K562 (cell line): ENCODE measurements at regions not wholly inside any gene's neighbourhood (a gene's known extent, or its start where the extent isn't known, plus 50 kb on each side); places are given as distances from the start of the nearest gene placed in this dataset.

Experiments used
- ATAC-seq: fragments of 200-7000 bp; cut with Tn5 transposase; 3 replicates; pipeline ENCODE4 v1.9.1; 2020; ENCODE audit warnings: moderate library complexity
- BruUV-seq: library from RNA; stranded (reverse); fragments of 400-500 nt; replicated peaks from 2 replicates; lab custom pipeline; 2021; lab: Mats Ljungman, UMichigan
- CTCF ChIA-PET: fragments of 300-600 bp; formaldehyde crosslinking; extraction: SDS; loops from one replicate; lab custom pipeline; 2021; ENCODE audit warnings: low intra/inter-chr PET ratio; lab: Yijun Ruan, JAX
- POLR2A ChIA-PET: fragments of 300-600, 350-650 bp; sonication (Branson Sonifier 250); formaldehyde crosslinking; extraction: SDS; loops from one replicate; lab custom pipeline; 2021; ENCODE audit warnings: antibody characterized with exemption, inconsistent platforms; lab: Yijun Ruan, JAX
- DNase-seq, 4 experiments: peaks; one replicate each; pipeline versions ENCODE4 v3.0.0 to v3.0.0-alpha.2; 2011 to 2018; ENCODE audit warnings: low spot score in 3 of 4, mixed read lengths in 3 of 4; ENCODE audit errors: extremely low read depth in 1 of 4
- FAIRE-seq: peaks from 2 replicates; lab custom pipeline; 2011; peaks lifted over from hg19 to GRCh38; lab: Jason Lieb, UNC
- H2AFZ ChIP-seq: 2 replicates; pipeline ENCODE4 v1.6.0; 2011; ENCODE audit warnings: low read depth, low read length, control low read depth, inconsistent platforms
- H3K27ac ChIP-seq: fragments of 200-600 bp; 3 replicates; pipeline ENCODE4 v1.8.0; 2011; ENCODE audit warnings: low read depth, mild to moderate bottlenecking, control low read depth, inconsistent platforms, low read length, moderate library complexity, mixed read lengths; ENCODE audit errors: extremely low read depth
- H3K27me3 ChIP-seq, 2 experiments: fragments of 300-600 bp in 1 of 2; 2 replicates in 1 of 2; 3 replicates in 1 of 2; pipeline versions ENCODE4 v1.6.0 to v1.8.0; 2011; ENCODE audit warnings: inconsistent platforms in 2 of 2, low read length in 2 of 2, mild to moderate bottlenecking in 1 of 2, mixed read lengths in 1 of 2, moderate library complexity in 1 of 2; ENCODE audit not compliant: control insufficient read depth in 2 of 2, insufficient read depth in 2 of 2
- H3K36me3 ChIP-seq: fragments of 300-600 bp; 3 replicates; pipeline ENCODE4 v1.8.0; 2011; ENCODE audit warnings: mild to moderate bottlenecking, low read length, inconsistent platforms; ENCODE audit not compliant: control insufficient read depth, insufficient read depth
- H3K4me1 ChIP-seq, 2 experiments: fragments of 200-600 bp in 1 of 2; replicated peaks in 1 of 2; 2 replicates in 1 of 2; 3 replicates in 1 of 2; pipeline versions ENCODE4 v1.5.1 to v1.8.0; 2011; ENCODE audit warnings: inconsistent platforms in 2 of 2, low read length in 2 of 2, mild to moderate bottlenecking in 1 of 2, mixed read lengths in 1 of 2, moderate library complexity in 1 of 2; ENCODE audit not compliant: control insufficient read depth in 2 of 2, insufficient read depth in 2 of 2
- H3K4me2 ChIP-seq: 2 replicates; pipeline ENCODE4 v1.6.1; 2011; ENCODE audit warnings: low read length, control low read depth, inconsistent platforms, mixed read lengths; ENCODE audit not compliant: insufficient read depth
- H3K4me3 ChIP-seq: fragments of 200-600 bp; sonication (generic), shearing (Covaris generic); 2 replicates; pipeline ENCODE4 v1.5.1; 2016; ENCODE audit warnings: control low read depth, inconsistent platforms
- H3K79me2 ChIP-seq: fragments of 200-600 bp; 3 replicates; pipeline ENCODE4 v1.8.0; 2011; ENCODE audit warnings: low read length, inconsistent platforms; ENCODE audit not compliant: control insufficient read depth, insufficient read depth
- H3K9ac ChIP-seq, 2 experiments: 2 replicates each; pipeline versions ENCODE4 v1.6.0 to v1.6.1; 2011; ENCODE audit warnings: low read depth in 2 of 2, low read length in 2 of 2, control low read depth in 1 of 2, inconsistent platforms in 1 of 2, mild to moderate bottlenecking in 1 of 2, mixed read lengths in 1 of 2; ENCODE audit not compliant: insufficient read depth in 1 of 2
- H3K9me1 ChIP-seq: one replicate; pipeline ENCODE4 v1.6.0; 2011; ENCODE audit warnings: inconsistent platforms, mild to moderate bottlenecking, low read length, moderate library complexity; ENCODE audit not compliant: control insufficient read depth, insufficient read depth
- H3K9me3 ChIP-seq: replicated peaks from 2 replicates; pipeline ENCODE4 v1.5.1; 2011; ENCODE audit warnings: low read depth, low read length, inconsistent platforms; ENCODE audit not compliant: control insufficient read depth, insufficient read depth
- H4K20me1 ChIP-seq: replicated peaks from 2 replicates; pipeline ENCODE4 v1.6.1; 2011; ENCODE audit warnings: low read length, inconsistent platforms, mixed read lengths; ENCODE audit not compliant: control insufficient read depth, insufficient read depth
- BRD9 ChIP-seq: fragments of 450-650 bp; IDR thresholded peaks from 2 replicates; pipeline ENCODE4 v1.6.1; 2018; ENCODE audit warnings: low read depth; ENCODE audit not compliant: partially characterized antibody
- KDM5B ChIP-seq: fragments of 200-600 bp; sonication (generic); IDR thresholded peaks from 2 replicates; pipeline ENCODE4 v1.6.1; 2012; ENCODE audit warnings: low read depth, mild to moderate bottlenecking, moderate library complexity, low read length, control low read depth, inconsistent platforms; ENCODE audit not compliant: insufficient replicate concordance
- NCOA1 ChIP-seq: fragments of 450-650 bp; IDR thresholded peaks from 2 replicates; pipeline ENCODE4 v1.6.1; 2016; ENCODE audit warnings: low read depth
- NR2C1 ChIP-seq, 2 experiments: fragments of 450-650 bp; IDR thresholded peaks; 2 replicates each; pipeline ENCODE4 v1.6.1; 2017; ENCODE audit warnings: mild to moderate bottlenecking in 2 of 2, antibody characterized with exemption in 1 of 2, inconsistent platforms in 1 of 2, missing compliant biosample characterization in 1 of 2, missing genetic modification characterization in 1 of 2
- NRF1 ChIP-seq, 2 experiments: fragments of 450-650 bp; IDR thresholded peaks in 1 of 2; conservative IDR thresholded peaks in 1 of 2; 2 replicates each; pipeline ENCODE4 v1.6.1; 2014; ENCODE audit warnings: mild to moderate bottlenecking in 2 of 2
- RBM17 ChIP-seq: fragments of 200-400 bp; formaldehyde crosslinking; IDR thresholded peaks from 2 replicates; pipeline ENCODE4 v1.6.1; 2017; ENCODE audit warnings: low read depth, mild to moderate bottlenecking, low read length, borderline replicate concordance
- RFX1 ChIP-seq: fragments of 450-650 bp; IDR thresholded peaks from 2 replicates; pipeline ENCODE4 v1.6.1; 2016; ENCODE audit warnings: mild to moderate bottlenecking, moderate library complexity
- SIN3A ChIP-seq, 2 experiments: fragments of 150-350 bp in 1 of 2; IDR thresholded peaks; 2 replicates each; pipeline ENCODE4 v1.6.1; 2011 to 2016; ENCODE audit warnings: borderline replicate concordance in 2 of 2, low read depth in 2 of 2, low read length in 2 of 2, mild to moderate bottlenecking in 2 of 2, moderate library complexity in 2 of 2; ENCODE audit not compliant: control insufficient read depth in 1 of 2
- SMAD4 ChIP-seq: fragments of 250-450 bp; sonication (Bioruptor Pico); conservative IDR thresholded peaks from 2 replicates; pipeline ENCODE4 v1.8.0; 2021; ENCODE audit warnings: inconsistent platforms, mild to moderate bottlenecking, moderate library complexity
- SREBF1 ChIP-seq: fragments of 150-350 bp; IDR thresholded peaks from 2 replicates; pipeline ENCODE4 v1.6.1; 2014; ENCODE audit warnings: antibody characterized with exemption, low read depth, low read length, borderline replicate concordance
- TAF15 ChIP-seq: fragments of 200-400 bp; formaldehyde crosslinking; IDR thresholded peaks from 2 replicates; pipeline ENCODE4 v1.6.1; 2017; ENCODE audit warnings: mild to moderate bottlenecking, low read depth, low read length, moderate library complexity
- ZNF121 ChIP-seq: sonication (generic); formaldehyde crosslinking; conservative IDR thresholded peaks from 2 replicates; pipeline ENCODE4 v1.8.0; 2022; ENCODE audit warnings: missing genetic modification reagents
- ZNF174 ChIP-seq: fragments of 250-450 bp; sonication (Bioruptor Pico); IDR thresholded peaks from 2 replicates; pipeline ENCODE4 v1.4.0; 2020; ENCODE audit warnings: mild to moderate bottlenecking
- WGBS: fragments of 100-300 bp; shearing (Covaris generic); methylation state at CpG from one replicate; pipeline ENCODE4 v1.1.6; 2016; ENCODE audit warnings: low coverage, mixed read lengths; ENCODE audit not compliant: insufficient coverage; ENCODE audit errors: missing lambda C conversion rate; 5-methylcytosine and 5-hydroxymethylcytosine counted together
- in situ Hi-C: fragments of 300-500 bp; cut with MboI; formaldehyde crosslinking; loops from 4 replicates; pipeline ENCODE4 v1.15.0; 2018; ENCODE audit warnings: inconsistent platforms, mixed read lengths
- intact Hi-C: fragments of 100-400 bp; cut with micrococcal nuclease; formaldehyde crosslinking; loops from 2 replicates; pipeline ENCODE4 v1.14.2; 2022
- TF ChIP-seq, protein P1 (sequence below): fragments of 250-450 bp; sonication (Bioruptor Pico); IDR thresholded peaks from 2 replicates; pipeline ENCODE4 v1.5.0; 2022; ENCODE audit warnings: mild to moderate bottlenecking
- TF ChIP-seq, protein P2 (sequence below): fragments of 250-450 bp; sonication (Bioruptor Pico); IDR thresholded peaks from 2 replicates; pipeline ENCODE4 v1.5.0; 2020; ENCODE audit warnings: mild to moderate bottlenecking, borderline replicate concordance

- H4K20me1 ChIP-seq, result no peaks in the 10 kb centered on the region
- no peak overlapping the region for H3K4me3 ChIP-seq
- H3K27me3 ChIP-seq, result no peaks in the 10 kb centered on the region; a peak in 1 of 5 replicates
- BruUV-seq, result no TSS peak
- no peak for ATAC-seq
- no peaks in the 10 kb centered on the region for H3K4me1 ChIP-seq
- H3K9ac ChIP-seq, result no peak overlapping the region
- H3K27ac ChIP-seq, result no peak overlapping the region
- DNase-seq, result no peak
- POLR2A ChIA-PET, result no interaction called here
- H3K36me3 ChIP-seq, result no peaks in the 10 kb centered on the region
- no peak for TF ChIP-seq NRF1 (conservative IDR thresholded peaks at IDR 0.05 in 1 of 2, IDR thresholded peaks at IDR 0.05 in 1 of 2)
- TF ChIP-seq RFX1, result no peak
- no peak for TF ChIP-seq NR2C1 (IDR thresholded peaks at IDR 0.05)
- no peak for TF ChIP-seq NR2C1 (tag; IDR thresholded peaks at IDR 0.05)
- TF ChIP-seq SIN3A (IDR thresholded peaks at IDR 0.05; ENCODE audit: borderline replicate concordance in 2 of 2, control insufficient read depth in 1 of 2, low read depth in 2 of 2, low read length in 2 of 2), result no peak
- TF ChIP-seq RBM17, result no peak
- TF ChIP-seq ZNF121 (CRISPR knock-in tag), result no peak
- TF ChIP-seq, protein P1, sequence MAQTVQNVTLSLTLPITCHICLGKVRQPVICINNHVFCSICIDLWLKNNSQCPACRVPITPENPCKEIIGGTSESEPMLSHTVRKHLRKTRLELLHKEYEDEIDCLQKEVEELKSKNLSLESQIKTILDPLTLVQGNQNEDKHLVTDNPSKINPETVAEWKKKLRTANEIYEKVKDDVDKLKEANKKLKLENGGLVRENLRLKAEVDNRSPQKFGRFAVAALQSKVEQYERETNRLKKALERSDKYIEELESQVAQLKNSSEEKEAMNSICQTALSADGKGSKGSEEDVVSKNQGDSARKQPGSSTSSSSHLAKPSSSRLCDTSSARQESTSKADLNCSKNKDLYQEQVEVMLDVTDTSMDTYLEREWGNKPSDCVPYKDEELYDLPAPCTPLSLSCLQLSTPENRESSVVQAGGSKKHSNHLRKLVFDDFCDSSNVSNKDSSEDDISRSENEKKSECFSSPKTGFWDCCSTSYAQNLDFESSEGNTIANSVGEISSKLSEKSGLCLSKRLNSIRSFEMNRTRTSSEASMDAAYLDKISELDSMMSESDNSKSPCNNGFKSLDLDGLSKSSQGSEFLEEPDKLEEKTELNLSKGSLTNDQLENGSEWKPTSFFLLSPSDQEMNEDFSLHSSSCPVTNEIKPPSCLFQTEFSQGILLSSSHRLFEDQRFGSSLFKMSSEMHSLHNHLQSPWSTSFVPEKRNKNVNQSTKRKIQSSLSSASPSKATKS (CRISPR knock-in tag), result no peak
- TF ChIP-seq KDM5B, result no peak
- TF ChIP-seq TAF15, result no peak
- TF ChIP-seq BRD9, result no peak
- no peak for TF ChIP-seq NCOA1
- TF ChIP-seq, protein P2, sequence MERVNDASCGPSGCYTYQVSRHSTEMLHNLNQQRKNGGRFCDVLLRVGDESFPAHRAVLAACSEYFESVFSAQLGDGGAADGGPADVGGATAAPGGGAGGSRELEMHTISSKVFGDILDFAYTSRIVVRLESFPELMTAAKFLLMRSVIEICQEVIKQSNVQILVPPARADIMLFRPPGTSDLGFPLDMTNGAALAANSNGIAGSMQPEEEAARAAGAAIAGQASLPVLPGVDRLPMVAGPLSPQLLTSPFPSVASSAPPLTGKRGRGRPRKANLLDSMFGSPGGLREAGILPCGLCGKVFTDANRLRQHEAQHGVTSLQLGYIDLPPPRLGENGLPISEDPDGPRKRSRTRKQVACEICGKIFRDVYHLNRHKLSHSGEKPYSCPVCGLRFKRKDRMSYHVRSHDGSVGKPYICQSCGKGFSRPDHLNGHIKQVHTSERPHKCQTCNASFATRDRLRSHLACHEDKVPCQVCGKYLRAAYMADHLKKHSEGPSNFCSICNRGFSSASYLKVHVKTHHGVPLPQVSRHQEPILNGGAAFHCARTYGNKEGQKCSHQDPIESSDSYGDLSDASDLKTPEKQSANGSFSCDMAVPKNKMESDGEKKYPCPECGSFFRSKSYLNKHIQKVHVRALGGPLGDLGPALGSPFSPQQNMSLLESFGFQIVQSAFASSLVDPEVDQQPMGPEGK (CRISPR knock-in tag), result no peak
- TF ChIP-seq SREBF1, result no peak
- TF ChIP-seq SMAD4 (CRISPR knock-in tag), result no peak
- no peak for TF ChIP-seq ZNF174 (CRISPR knock-in tag)
- H3K9me1 ChIP-seq, result no peaks in the 10 kb centered on the region
- in situ Hi-C loops (no loop called here), intact Hi-C loops (no loop called here)
- H3K4me2 ChIP-seq, result no peak overlapping the region
- no peak overlapping the region for H2AFZ ChIP-seq
- CTCF ChIA-PET, result no interaction called here
- WGBS, result 0% methylated on average over 2 of the region's 2 CpGs
- H3K79me2 ChIP-seq, result no peaks in the 10 kb centered on the region
- H3K9me3 ChIP-seq, result no peaks in the 10 kb centered on the region
- FAIRE-seq, result no peak
These were observed 202.0 kb downstream of the SHQ1 start for GRCh38 chr3:72646263-72646662.
